DMS153 treated with DMSO at 0.1 percent for 48 hours (cell line): ENCODE measurements at regions not wholly inside any gene's neighbourhood (a gene's known extent, or its start where the extent isn't known, plus 50 kb on each side); places are given as distances from the start of the nearest gene placed in this dataset.
"Not testable (repeated sequence)": the region's sequence is repeated elsewhere in the genome, so short reads cannot be mapped to it uniquely, and the experiment has no call there.

Experiments
- DNase-seq: peaks from one replicate; lab custom pipeline; 2025; ENCODE audit not compliant: unreplicated experiment; lab: John Stamatoyannopoulos, UW

DNA sequence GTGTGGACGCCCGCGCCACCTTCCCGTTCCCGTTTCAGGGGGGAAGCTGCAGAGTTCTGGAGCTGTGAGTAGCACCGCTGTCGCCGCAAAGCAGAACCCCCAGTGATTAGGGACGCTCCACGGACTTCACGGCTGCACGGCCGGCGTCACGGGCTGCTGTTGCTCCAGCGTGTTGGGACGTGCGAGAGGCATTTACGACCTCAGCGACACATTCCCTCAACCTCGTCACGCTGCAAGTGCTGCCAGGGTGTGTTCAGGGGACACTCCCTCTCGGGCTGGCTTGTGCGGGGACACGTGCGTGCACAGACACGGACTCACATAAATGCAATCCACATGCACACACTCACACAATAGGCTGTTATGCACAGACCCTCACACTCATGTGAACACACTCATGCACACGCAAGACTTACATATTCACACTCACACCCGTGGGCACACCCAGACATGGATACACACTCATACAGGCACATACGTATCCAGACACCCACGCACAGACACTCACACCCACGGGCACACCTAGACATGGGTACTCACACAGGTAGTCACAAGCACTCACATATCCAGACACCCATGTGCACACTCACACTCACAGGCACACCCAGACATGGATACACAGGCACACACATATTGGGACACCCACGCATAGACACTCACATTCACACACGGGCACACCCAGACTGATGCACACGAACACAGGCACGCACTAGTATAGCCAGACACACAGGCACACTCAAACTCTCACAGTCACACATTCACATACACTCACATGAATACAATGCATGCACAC, 198.0 kb upstream of the ZNF469 start:
- DNase-seq: not testable (repeated sequence)

DNA sequence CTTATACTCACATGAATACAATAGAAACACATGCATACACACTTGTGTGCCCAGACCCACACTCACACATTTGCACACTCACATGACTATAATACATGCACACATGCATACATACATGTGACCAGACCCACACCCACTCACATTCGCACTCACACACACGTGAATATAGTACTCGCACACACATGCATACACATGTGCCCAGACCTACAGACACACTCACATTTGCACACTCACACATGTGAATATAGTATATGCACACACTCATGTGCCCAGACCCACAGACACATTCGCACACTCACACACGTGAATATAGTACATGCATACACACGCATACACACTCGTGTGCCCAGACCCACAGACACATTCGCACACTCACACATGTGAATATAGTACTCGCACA, 197.4 kb upstream of the ZNF469 start:
- not testable (repeated sequence) for DNase-seq

DNA sequence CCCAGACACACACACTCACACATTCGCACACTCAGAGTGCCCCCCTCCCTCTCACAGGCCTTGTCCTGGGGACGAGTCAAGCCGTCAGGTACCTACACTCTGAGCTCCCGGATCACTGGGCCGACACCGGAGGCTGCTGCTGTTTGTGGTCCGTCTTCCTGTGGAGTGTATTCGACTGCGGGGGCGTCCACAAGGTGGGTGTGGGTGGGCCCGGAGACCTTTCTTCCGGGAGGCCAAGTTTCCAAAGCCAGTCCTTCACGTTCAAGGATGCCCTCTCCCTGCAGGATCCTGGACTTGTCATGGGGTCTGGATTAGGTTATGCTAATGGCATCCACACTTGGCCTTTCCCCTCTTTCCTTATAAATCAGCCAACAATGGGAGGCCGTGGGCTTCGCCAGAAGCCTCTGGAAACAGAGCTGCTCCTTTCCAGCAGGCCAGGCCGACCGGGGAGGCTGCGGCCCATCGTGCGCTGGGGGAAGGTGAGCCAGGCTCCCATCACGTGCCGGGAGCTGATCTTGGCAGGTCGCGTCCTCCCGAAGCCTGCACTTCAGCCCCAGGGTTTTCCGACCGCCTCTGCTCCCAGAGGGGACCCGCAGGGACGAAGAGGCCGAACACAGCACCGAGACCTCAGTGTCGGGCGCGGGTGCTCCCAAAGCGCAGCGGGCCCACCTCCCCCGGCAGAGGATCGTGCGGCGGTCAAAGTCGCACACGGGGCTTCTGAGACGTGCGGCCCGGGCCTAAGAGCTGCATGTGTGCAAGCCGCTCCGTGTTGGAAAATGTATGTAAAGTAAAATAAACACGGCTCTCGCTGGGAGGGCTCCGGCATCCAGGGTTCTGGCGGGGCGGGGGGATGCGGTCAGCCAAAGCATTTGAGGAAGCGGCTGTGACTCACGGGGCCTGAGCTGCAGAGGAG, 196.5 kb upstream of the ZNF469 start:
- DNase-seq: not testable (repeated sequence)

DNA sequence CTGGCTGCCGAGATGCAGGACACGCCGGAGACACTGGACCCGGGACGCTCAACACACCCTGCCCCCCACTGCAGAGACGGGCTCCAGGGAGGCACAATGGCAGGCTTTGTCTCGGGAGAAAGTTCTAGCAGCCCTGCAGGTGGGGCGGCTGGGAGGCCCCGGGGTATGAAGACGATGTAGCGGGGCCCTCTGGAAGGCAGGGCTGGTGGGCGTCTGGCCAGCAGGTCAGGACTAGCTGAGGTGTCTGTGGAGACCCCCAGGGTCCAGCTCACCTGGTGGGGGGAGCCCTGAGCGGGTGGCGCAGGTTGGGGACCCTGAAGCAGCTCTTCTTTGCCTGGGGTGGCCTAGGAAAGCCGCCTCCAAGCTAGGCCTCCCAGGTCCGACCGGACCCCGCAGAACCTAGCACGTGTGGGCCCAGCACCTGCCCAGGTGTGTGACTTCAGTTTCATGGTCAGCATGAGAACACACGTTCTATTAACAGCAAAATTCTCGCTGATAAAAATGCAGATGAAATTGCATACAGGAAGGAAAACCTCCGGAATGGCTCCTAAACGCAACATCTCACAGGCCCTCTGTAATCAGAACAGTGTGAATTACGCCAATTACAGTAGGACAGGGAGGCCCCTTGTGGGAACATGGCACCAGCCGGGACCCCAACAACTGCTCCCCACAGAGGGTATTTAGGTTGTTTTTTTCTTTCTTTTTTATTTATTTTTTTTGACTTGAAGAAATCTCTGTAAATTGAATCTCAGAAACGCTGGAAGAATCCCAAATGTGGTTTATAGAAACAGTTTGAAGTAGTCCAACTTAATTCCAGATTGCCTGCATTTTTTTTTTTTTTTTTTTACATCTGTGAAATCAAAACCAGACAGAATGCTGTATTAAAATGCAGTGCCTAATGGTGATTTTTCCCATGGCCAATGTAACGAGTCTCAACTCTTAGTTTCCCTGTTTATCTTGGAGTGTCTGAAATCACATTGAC, 195.6 kb upstream of the ZNF469 start:
- DNase-seq: not testable (repeated sequence)

DNA sequence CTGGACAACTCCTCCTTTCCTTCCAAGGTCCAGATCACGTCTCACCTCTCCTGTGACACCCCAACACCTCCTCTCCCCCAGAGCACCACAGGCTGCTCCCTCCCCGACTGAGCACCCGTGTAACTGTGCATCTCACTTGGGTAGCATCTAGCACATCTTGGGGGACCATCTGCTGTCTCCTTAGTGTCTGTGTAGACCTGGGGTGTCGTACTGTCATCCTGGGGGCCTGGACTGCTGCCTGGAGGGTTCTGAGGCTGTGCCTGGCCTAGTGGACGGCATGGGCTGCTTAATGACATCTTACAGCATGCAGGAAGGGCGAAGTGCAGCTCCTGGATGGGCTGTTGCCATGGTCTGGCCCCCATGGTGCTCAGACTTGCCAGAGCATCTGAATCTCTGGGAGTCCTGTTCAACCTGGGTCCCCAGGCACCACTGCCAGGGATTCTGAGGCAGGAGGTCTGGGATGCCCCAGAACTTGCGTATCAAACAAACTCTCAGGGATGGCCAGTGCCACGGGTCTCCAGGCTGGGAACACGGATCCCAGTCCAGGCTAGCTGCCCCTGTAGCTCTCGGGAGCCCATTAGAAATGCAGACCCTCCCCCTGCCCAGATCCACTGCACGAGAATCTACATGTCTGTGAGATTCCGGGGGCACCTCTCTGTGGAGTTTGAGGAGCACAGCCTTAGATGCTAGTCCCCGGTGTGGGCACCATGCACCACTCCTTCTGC, 194.4 kb upstream of the ZNF469 start:
- not testable (repeated sequence) for DNase-seq

DNA sequence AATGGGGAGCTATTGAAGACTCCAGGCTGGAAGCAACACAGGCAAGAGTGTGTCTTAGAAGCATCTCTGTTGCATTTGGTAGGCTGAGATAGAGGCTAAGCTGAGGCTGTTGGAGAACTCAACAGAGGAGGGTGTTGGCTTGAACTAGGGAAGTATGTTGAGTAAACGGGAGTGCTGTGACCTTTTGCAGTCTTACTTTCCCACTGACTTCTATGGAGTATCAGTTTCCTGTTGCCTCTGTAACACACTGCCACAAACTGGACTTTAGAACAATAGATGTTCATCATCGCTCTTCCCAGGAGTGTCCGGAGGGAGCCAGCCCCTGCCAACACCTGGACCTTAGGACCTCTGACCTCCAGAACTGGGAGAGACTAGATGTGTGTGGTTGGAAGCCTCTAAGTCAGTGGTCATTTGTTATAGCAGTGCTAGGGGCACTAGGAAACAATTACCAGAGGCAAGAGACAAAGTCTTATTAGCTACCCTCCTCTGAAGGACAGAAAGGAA, 192.1 kb upstream of the ZNF469 start:
- DNase-seq: not testable (repeated sequence)

DNA sequence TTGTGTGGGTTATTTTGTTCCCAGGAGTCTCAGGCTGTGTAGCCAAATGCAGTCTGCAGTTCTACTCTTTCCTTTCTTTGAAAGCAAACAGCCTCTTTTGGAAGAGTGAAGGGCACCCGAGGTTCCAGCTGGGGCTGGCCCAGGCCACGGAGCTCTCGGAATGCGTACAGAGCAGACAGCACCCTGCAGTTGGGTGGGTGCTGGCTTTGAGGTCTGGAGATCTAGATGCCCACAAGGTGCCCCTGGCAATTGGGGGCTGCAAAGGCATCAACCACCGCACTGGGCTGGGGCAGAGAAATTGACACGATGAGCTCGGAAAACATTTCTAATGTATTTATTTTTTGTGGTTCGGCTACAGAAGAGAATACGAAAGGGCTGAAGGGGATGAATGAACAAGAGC, 191.6 kb upstream of the ZNF469 start:
- not testable (repeated sequence) for DNase-seq

DNA sequence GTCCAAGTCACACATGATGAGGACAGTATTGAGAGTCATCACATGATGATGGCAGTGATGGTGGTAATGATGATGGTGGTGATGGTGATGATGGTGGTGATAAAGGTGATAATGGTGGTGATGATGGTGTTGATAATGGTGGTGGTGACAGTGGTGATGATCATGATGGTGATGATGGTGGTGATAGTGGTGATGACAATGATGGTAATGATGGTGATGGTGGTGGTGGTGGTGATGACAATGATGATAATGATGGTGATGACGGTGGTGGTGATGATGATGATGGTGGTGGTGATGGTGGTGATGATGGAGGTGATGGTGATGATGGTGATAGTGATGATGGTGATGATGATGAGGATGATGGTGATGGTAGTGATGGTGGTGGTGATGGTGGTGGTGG, 190.2 kb upstream of the ZNF469 start:
- DNase-seq: no peak

DNA sequence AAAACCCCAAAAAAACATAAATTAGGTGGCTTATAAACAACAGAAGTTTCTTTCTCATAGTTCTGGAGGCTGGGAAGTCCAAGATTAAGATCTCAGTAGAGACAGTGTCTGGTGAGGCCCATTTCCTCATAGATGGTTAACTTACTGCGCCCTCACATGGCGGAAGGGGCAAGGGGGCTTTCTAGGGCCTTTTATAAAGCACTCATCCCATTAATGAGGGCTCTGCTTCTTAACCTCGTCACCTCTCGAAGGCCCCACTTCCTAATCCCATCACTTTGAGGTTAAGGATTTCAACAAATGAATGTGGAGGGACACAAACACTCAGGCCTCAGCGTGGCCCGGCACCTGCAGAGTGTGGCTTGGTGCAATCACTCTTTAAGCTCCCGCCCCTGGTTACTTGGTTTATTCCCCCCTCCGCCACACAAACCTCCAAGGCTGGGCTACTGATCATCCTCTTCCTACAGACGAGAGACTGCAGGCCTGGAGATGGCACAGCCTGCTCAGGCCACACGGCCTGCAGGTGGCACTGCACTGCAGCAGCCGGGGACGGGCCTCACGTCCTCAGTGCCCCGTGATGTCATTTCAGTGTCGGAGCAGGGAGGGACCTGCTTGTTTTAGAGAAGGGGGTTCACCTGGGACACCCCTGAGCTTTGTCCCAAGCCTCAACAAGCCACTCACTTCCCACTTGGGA, 188.9 kb upstream of the ZNF469 start:
- peak; percentile 14 for DNase-seq

DNA sequence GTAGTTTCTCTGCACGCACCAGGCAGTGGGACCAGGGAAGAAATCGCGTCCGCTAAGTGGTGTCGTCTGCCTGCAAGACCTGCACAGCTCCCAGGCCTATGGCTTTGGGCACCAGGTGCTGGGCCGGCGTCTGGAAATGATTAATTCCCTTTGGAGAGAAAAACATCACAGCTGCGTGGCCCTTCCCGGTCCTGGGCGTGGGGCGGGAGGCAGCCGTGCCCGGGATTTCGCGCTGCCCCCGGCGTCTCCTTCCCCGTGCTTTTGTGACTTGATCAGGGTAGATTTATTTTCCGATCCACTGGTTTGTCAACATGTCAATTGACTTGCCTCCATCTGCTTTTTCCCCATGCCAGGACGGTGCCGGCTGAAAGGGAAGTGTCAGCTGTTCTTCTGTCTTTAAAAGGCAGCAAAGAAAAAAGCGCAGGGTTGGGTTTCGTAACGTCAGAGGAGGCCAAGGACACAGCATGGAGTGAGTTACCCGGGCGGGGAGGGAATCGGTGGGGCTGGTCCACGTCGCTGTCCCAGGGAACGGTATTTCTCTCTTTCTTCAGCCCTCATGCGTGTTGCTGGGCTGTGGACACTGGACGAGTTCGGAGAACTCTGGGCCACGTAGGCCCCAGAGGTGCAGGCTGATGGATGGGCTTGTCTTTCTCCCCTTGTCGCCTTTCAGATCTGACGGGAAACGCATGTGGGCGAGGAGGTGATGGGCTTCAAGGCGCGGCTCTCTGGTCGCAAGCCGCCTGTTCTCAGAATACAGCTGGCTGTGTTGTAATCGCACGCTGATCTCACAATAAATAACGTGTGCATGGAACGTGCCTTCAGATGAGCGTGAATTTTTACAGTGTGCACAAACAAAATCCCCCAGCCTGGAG, 188.1 kb upstream of the ZNF469 start:
- peak; percentile 14 for DNase-seq

DNA sequence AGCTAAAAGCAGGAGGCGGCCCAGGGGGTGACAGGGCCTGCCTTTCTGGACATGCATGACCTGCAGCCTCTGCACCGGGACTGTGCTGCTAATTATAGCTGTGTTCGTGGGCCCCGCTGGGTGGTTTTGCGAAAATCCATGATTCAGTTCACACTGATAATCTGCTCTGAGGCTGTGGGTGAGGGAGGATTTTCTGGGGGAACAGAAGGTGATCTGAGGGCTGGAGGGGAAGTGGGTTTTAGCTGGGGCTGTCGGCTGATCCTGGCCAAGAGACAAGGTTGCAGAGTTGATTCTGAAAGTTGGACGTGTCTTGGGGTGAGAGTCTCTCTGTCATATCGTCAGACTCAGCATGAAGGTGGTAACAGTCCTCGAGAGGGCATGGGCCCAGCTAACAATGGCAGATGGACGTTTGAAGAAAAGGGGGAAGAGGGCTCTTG, 187.5 kb upstream of the ZNF469 start:
- no peak for DNase-seq

DNA sequence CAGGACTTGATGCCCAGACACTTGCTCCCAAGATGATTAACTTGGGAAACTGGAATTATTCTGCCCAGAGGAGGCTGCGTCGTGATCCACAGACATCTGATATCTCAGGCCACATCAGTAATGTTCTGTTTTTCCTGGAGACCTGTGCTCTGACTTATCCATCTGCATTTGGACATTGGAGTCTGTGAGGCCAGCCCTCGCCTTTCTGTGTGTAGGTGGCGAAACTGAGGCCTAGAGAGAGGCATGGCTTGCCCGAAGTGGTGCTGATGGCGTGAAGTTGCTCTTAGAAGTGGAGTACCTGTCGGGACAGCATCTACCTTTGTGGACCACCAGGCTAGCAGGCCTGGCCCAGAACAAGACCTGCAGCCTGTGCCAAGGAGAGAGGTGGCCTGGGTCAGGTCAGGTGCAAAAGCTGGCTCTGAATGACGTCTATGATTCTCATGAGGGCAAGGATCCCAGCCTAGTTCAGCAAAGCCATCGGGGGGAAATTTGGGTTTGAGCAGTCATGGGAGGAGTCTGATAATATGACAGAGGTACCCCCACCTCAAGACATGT, 186.8 kb upstream of the ZNF469 start:
- DNase-seq: no peak

DNA sequence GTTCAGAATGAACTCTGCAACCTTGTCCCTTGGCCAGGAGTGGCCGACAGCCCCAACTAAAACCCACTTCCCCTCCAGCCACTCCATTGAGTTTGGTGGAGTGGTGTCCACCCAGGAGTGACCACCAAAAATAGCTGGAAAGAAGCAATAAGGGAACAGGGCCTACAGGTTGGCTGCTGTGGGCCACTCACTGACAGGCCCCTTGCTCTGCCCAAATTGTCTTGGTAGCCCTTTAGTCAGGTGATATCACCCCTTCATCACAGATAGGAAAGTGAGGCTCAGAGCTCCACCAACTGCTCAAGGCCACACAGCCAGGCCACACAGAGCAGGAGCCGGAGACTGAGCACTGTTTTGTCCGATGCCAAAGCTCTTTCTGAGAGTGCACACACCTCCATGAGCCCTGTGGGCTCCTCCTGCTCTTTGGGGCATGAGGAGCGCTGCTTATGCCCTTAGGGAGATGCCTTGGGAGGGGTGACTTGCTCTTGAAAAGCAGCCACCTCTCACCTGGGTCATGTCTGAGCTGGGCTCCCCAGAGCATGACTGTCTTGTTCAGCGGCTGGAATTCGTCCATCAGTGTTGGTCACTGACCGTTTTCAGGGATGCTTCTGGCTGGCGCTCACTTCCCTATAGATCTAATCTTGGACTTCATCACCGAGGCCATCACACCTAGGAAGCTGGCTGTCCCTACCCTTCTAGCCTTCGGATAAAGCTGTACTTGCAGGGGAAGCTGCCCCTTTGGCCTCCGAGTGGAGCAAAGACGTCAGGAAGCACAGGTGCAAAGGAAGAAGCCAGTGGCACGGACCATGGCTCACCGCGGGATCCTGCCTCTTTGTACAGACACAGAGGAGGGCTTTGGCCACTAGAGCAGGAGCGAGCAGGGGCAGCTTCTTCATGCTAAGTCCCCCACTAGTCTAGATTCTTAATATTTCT, 186.0 kb upstream of the ZNF469 start:
- no peak for DNase-seq

DNA sequence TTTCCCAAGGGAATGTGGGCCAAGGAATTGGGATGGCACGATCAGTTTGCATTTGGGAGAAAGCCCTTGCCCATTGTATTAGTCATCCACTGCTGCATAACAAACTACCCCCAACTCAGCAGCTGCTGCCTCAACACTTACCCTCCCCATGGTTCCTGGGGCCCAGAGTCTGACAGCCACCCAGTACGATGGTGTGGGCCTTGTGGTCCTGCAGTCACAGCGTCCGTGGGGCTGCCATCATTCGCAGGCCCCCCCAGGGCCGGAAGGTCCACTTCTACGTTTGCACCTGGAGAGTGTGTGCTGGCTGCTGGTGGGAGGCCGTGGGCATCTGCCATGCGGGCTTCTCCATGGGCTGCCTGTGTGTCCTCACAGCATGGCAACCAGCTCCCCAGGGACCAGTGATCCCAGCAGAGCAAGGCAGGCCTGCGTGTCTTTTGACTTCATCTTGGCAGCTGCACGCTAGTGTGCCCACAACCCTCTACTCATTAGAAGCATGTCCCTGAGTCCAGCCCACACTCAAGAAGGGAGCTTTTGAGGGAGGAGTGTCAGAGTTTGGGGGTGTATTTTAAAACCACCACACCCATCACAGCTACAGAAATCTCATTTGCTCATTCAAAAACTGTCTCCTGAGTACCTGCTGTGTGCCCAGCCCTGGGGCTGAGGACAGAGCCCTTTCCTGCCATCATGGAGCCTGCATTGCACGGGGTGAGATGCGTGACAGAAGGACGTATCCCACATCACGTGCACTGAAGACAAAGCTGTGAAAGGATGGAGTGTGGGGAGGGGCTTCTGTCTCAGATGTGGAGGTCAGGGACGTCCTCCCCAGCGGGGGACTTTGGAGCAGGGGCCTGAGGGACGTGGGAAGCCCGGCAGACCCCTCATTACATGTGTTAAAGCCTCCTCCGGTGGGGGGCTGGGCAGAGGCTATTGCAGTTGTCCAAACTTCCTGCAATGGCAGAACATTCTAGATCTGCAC, 185.0 kb upstream of the ZNF469 start:
- DNase-seq: no peak

DNA sequence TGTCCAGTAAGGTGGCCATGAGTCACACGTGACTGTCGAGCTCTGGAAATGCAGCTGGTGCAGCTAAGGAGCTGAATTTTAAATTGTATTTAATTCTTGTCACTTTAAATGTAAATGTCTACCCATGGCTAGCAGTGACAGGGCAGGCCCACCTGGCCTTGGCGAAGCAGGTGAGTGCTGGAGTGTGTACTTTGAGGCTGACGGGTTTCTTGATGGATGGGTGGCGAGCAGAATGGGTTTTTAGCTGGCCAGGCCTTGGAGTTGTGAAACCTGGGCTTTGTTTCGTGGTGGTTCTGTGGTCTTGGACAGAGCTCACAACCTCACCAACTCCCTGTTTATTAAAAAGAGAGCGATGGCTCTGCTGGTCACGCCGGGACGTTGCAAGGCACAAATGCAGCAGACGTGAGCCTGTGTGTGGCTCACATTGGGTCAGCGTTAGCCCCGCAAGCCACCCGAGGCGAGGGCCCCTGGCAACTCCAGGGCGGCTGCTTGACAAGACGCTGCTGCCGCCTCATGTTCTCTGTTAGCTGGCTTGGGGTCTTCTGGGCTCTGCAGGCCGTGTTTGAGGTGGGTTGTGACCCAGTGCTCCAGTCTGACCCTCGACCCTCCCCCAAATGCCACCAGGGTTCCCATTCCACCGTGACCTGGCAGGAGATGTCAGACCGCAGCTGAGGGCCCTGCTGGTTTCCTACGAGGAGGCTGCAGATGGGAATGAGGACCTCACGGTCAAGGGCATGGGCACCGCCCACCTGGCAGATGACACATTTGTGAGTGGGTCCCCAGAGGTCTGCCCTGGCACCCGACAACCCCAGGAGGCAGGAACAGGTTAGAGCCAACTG, 184.1 kb upstream of the ZNF469 start:
- DNase-seq: not testable (repeated sequence)
